Suppressor macrophage (primary cell): ENCODE measurements at regions not wholly inside any gene's neighbourhood (a gene's known extent, or its start where the extent isn't known, plus 50 kb on each side); places are given as distances from the start of the nearest gene placed in this dataset.
"Not testable (repeated sequence)": the region's sequence is repeated elsewhere in the genome, so short reads cannot be mapped to it uniquely, and the experiment has no call there.

Experiments used
- DNase-seq, 4 experiments: peaks; one replicate each; pipeline ENCODE4 v3.0.0-alpha.2; 2020 to 2022

GRCh38 chr4:169894767-169895166, 131.4 kb downstream of the MFAP3L start:
- DNase-seq: not testable (repeated sequence)

- no peak for DNase-seq
These were observed 128.1 kb upstream of the HPF1 start for GRCh38 chr4:169885893-169886292.

- no peak for DNase-seq
These were observed 124.0 kb upstream of the HPF1 start for GRCh38 chr4:169881769-169882168.

DNA sequence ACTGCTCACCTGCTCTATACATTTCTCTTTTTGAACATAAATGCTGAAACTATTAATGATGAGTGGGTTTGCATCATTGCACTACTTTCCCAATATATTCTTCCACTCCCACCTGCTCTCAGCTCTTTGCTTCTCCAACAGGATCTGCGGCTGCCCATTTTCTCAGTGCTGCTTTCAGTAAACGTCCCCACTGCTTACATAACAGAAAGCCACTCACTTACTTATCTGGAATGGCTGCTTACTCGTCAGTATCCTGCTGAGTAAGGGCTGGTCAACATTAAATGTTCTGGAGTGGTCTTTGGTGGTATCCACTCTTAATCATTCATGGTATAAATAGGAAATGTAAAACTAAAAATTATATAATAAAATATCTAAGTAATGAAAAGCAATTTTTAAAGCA, 112.8 kb upstream of the HPF1 start:
- no peak for DNase-seq

GRCh38 chr4:169869490-169869889, 111.7 kb upstream of the HPF1 start:
- no peak for DNase-seq

DNA sequence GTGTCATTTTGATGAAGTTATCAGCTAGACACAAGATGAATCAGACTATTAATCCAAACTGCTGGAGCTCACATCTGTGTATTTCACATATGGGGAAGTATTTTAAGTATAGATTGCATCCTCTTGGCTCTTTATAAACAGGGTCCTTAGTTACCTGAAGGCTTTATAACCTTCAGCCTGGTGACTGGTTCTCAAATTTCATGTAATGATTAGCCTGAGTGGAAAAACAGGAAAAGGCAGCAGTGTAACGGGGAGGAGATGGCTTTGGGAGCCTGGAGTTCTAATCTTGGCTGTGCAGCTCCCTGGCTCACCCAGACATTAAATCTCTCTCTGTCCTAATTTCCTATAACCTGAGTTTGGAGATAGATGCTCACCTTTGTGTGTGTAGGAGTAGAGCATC, 103.8 kb upstream of the HPF1 start:
- no peak for DNase-seq

- DNase-seq: no peak
These were observed 101.8 kb upstream of the HPF1 start for GRCh38 chr4:169859366-169860216.

GRCh38 chr4:169854090-169854489, 96.3 kb upstream of the HPF1 start:
- DNase-seq: no peak

DNA sequence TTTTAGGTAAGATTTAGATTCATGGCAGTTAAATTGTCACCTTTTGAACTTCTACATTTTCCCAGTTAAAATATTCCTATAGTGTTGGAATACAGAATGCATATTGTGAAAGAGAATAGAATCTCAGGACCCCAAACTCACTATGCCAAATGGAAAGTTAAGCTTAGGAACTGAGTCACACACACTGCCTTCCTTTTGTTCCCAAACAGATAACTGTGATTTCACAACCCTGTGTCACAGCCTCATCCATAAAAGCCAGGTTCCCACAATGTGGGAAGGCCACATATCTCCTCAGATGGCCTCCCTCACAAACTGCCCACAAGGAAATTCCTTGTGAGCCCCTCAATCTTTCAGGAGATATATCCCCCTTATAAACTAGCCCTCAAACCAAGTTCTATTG, 94.7 kb upstream of the HPF1 start:
- DNase-seq: no peak

GRCh38 chr4:169851750-169852149, 94.0 kb upstream of the HPF1 start:
- no peak for DNase-seq

DNA sequence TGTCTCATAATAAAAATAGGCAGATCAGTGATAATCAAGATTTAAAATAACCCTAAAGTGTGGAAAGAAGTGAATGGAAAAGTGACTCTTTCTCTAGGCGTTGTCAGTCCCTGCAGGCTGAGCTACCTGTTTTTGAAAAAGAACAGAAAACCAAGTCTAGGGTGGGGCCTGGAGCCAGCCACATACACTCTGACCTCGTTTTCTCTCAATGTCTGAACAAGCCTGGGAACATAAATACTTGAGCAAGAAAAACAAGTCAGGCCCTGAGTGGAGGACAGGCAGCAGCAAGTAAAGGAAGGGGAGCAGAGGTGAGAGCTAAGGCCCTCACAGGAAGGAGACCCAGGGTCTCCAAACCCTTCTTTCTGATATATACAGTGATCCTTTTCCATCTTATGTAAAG, 91.7 kb upstream of the HPF1 start:
- no peak for DNase-seq

GRCh38 chr4:169848018-169848417, 90.3 kb upstream of the HPF1 start:
- DNase-seq: no peak

- DNase-seq: no peak
These were observed 89.4 kb upstream of the HPF1 start for GRCh38 chr4:169847171-169847570.

- no peak for DNase-seq
These were observed 88.7 kb upstream of the HPF1 start for GRCh38 chr4:169846396-169846795.

DNA sequence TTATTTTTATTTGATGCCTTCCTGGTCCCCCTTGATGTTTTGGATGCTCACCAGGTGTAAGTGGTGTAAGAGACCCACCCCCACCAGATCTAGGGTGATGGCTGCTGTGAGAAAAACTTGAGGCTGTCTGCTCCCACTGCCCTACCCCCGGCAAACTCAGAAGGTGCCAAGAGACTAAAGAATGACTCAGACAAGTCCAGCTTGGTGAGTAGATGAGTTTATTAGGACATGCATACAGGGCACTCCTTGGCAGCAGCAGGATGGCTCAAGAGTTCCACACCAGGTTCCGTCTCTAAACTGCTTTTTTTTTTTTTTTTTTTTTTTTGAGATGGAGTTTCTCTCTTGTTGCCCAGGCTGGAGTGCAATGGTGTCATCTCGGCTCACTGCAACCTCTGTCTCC, 84.0 kb upstream of the HPF1 start:
- no peak for DNase-seq

GRCh38 chr4:169840554-169840953, 82.8 kb upstream of the HPF1 start:
- DNase-seq: no peak

- DNase-seq: not testable (repeated sequence)
These were observed 70.6 kb upstream of the HPF1 start for GRCh38 chr4:169828329-169828728.

DNA sequence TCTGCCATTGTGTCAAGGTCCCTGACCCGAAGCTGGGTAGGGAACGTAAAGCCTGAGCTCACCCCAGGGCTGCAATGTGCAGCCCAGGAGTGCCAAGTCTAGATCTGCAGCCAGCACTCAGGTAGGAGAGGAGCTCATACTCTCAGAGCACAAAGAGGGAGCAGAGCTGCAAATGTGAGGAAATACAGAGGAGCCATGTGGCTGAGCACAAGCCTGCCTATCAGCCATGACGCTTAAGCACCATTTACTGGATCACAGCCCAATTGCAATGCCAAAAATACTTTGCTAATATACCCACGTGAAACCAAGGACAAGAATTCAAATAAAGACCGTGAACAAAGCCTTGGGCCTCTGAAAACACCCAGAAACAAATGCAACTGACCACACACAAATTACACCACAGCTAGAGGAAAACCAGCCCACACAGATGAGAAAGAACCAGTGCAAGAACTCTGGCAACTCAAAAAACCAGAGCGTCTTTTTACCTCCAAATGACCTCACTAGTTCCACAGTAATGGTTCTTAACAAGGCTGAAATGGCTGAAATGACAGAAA, 69.0 kb upstream of the HPF1 start:
- no peak for DNase-seq

- peak; percentile 23 to 56 (median 46) for DNase-seq
These were observed 65.9 kb upstream of the HPF1 start for GRCh38 chr4:169823685-169824084.

DNA sequence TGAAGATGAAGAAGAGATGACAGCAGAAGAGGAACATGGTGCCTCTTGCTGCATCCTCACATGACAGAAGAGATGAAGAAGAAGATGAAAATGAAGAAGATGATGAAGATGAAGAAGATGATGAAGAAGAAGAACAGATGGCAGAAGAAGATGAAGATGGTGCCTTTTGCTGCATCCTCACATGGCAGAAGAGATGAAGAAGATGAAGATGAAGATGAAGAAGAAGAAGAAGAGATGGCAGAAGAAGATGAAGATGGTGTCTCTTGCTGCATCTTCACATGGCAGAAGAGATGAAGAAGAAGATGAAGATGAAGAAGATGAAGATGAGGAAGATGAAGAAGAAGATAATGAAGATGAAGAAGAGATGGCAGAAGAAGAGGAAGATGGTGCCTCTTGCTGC, 63.7 kb upstream of the HPF1 start:
- no peak for DNase-seq

DNA sequence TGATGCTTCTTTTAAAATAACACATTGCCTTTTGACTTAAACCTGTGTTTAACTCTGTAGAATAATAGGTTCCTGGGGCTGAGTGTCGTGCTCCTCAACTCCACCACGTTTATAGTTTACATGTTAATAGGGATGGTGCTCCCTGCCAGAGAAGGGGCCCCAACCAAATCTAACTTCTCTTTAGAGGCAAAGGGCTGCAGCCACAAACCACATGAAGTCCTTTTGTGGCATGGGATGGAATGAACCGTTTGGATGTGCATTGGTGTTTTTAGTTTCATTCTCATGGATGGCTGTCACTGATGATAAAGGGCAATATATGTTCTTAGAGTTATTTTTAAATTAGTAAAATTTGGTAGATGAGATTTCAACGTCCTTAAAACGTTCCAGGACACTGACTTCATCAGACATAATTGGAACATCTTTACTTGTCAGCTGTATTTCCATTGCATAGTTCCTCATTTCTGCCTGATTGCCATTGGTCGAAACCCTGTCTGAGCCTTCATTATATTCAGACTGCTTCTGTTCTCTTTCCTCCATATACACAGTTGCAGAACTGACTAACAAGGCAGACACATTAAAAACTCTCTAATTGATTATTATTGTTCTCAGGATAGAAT, 60.4 kb upstream of the HPF1 start:
- DNase-seq: peak in 3 of 4 experiments; percentile 9 to 39 (median 37)

DNA sequence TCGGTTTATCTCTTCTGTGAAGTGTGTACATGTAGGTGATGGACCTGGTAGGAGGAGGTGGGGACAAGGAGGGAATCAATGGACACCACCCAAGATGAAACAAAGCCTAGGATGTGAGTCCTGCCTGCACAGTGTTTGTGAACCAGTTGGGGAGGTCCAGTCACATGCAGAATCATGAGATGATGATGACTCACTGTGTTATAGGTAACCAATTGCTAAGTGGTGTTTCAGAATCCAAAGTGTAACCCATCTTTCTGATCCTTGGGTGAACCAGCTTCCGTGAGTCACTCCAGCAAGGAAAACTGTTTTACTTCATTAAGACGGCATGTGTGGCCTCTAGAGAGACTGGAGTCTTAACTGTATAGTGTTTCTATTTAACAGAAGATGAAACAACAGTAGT, 57.9 kb upstream of the HPF1 start:
- no peak for DNase-seq

DNA sequence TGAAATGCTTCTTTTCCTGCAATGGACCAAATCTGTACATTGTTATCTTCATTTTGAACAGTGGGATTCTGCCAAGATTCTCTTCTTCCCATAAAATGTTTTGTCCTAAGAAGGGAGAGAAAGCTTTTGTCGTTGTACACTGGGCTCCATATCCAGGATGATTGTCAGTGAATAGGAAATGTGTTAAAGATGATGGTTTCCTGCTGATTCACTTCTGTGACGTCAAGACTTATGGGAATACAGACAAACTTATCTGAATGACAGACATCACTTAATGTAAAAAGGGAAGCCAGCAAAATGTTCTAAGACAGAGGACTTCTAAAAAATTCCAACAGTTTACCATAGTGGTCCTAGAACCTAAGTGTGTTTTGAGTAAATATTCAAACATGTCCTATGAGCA, 53.7 kb upstream of the HPF1 start:
- DNase-seq: no peak
